Vagina (tissue), 2 donors: ENCODE measurements at regions not wholly inside any gene's neighbourhood (a gene's known extent, or its start where the extent isn't known, plus 50 kb on each side); places are given as distances from the start of the nearest gene placed in this dataset.

Experiments
- CTCF ChIP-seq, 3 experiments: fragments of 450-650 bp in 2 of 3; fragments of 200-600 bp in 1 of 3; sonication (generic) in 1 of 3; IDR thresholded peaks; one replicate each; pipeline ENCODE4 v1.5.1; 2017 to 2019; ENCODE audit warnings: antibody characterized with exemption in 3 of 3, mild to moderate bottlenecking in 2 of 3, moderate library complexity in 2 of 3
- POLR2A ChIP-seq, 2 donors: fragments of 450-650 bp; IDR thresholded peaks; one replicate each; pipeline ENCODE4 v1.6.1; 2017; ENCODE audit warnings: antibody characterized with exemption in 2 of 2, mild to moderate bottlenecking in 2 of 2, moderate library complexity in 2 of 2
- POLR2AphosphoS5 ChIP-seq, 2 donors: sonication (generic); formaldehyde crosslinking; IDR thresholded peaks; one replicate each; pipeline ENCODE4 v1.9.0; 2017; ENCODE audit warnings: antibody characterized with exemption in 2 of 2, mild to moderate bottlenecking in 2 of 2, low read depth in 1 of 2; ENCODE audit not compliant: insufficient read depth in 1 of 2

GRCh38 chr4:143819029-143819428, 86.3 kb downstream of the GYPE start:
- TF ChIP-seq CTCF (IDR thresholded peaks at IDR 0.05) (no peak), POLR2A (IDR thresholded peaks at IDR 0.05) (no peak), POLR2AphosphoS5 (IDR thresholded peaks at IDR 0.05; ENCODE audit: insufficient read depth in 1 of 2, low read depth in 1 of 2) (no peak)
